Gastroesophageal sphincter (tissue), 4 donors: ENCODE measurements at regions not wholly inside any gene's neighbourhood (a gene's known extent, or its start where the extent isn't known, plus 50 kb on each side); places are given as distances from the start of the nearest gene placed in this dataset.

ENCODE experiments used
- ATAC-seq: fragments of 150-250 bp; one replicate; pipeline ENCODE4 v1.9.1; 2016; ENCODE audit warnings: mild to moderate bottlenecking, moderate library complexity
- H3K27ac ChIP-seq, 4 donors: fragments of 200-600 bp; sonication (generic) in 3 of 4; 1 replicate in 3 of 4; 2 replicates in 1 of 4; pipeline ENCODE4 v1.5.1; 2016 to 2019
- H3K27me3 ChIP-seq: fragments of 200-600 bp; sonication (generic); one replicate; pipeline ENCODE4 v1.5.1; 2019
- H3K36me3 ChIP-seq, 2 donors: fragments of 200-600 bp; sonication (generic); one replicate each; pipeline ENCODE4 v1.5.1; 2019; ENCODE audit warnings: control low read depth in 1 of 2
- H3K4me1 ChIP-seq, 3 donors: fragments of 200-600 bp; sonication (generic); 1 replicate in 2 of 3; 2 replicates in 1 of 3; pipeline ENCODE4 v1.5.1; 2016 to 2019; ENCODE audit warnings: control low read depth in 2 of 3
- H3K4me3 ChIP-seq, 2 donors: fragments of 200-600 bp; sonication (generic); one replicate each; pipeline ENCODE4 v1.5.1; 2019; ENCODE audit warnings: mild to moderate bottlenecking in 1 of 2, moderate library complexity in 1 of 2
- H3K9me3 ChIP-seq, 3 donors: fragments of 200-600 bp; sonication (generic); one replicate each; pipeline ENCODE4 v1.5.1; 2017 to 2019; ENCODE audit warnings: control low read depth in 2 of 3
- CTCF ChIP-seq, 4 experiments: fragments of 200-600 bp in 2 of 4; fragments of 450-650 bp in 2 of 4; sonication (generic) in 1 of 4; IDR thresholded peaks; one replicate each; pipeline ENCODE4 v1.5.1; 2017 to 2019; ENCODE audit warnings: antibody characterized with exemption in 4 of 4, mild to moderate bottlenecking in 2 of 4, moderate library complexity in 2 of 4
- EP300 ChIP-seq: sonication (generic); formaldehyde crosslinking; IDR thresholded peaks from one replicate; pipeline ENCODE4 v1.6.1; 2017; ENCODE audit warnings: antibody characterized with exemption, mild to moderate bottlenecking
- POLR2A ChIP-seq, 2 donors: fragments of 450-650 bp; IDR thresholded peaks; one replicate each; pipeline ENCODE4 v1.6.1; 2017; ENCODE audit warnings: antibody characterized with exemption in 2 of 2, mild to moderate bottlenecking in 2 of 2, moderate library complexity in 1 of 2
- POLR2AphosphoS5 ChIP-seq: sonication (generic); formaldehyde crosslinking; IDR thresholded peaks from one replicate; pipeline ENCODE4 v1.6.1; 2017; ENCODE audit warnings: antibody characterized with exemption
- WGBS, 2 donors: methylation state at CpG; one replicate each; pipeline ENCODE4 v1.1.5; 2018; ENCODE audit warnings: low coverage in 1 of 2; 5-methylcytosine and 5-hydroxymethylcytosine counted together

DNA sequence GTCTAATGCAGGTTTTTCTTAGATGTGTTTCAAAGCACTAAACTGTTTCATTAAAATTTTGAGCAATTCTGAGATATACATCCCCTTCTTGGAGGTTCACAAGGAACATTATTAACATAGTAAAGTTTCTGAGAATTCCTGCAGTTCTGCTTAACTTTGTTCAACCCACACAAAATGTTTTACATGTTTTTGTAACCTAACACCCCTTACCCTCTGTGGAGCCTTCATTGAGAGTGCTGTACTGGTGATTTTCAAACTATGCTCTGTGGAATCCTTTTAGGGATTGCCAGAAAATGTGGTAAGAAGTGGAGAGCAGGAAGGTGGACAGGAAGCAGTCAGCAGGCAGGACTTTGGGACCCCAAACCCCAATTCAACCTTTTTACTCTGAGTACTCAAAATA lies 53.6 kb upstream of the ABCB5 start:
- Histone ChIP-seq H3K27me3 (no peaks in the 10 kb centered on the region), H3K4me1 (no peaks in the 10 kb centered on the region), H3K9me3 (no peaks in the 10 kb centered on the region), H3K4me3 (no peak overlapping the region), H3K27ac (no peak overlapping the region), H3K36me3 (no peaks in the 10 kb centered on the region)
- TF ChIP-seq EP300: no peak
- TF ChIP-seq POLR2AphosphoS5: no peak
- no peak for TF ChIP-seq POLR2A (IDR thresholded peaks at IDR 0.05)
- no peak for TF ChIP-seq CTCF (IDR thresholded peaks at IDR 0.05)
- no peak for ATAC-seq

- TF ChIP-seq EP300: no peak
- no peak for TF ChIP-seq POLR2AphosphoS5
- TF ChIP-seq POLR2A (IDR thresholded peaks at IDR 0.05): no peak
- TF ChIP-seq CTCF (IDR thresholded peaks at IDR 0.05): no peak
- Histone ChIP-seq H3K36me3 (no peaks in the 10 kb centered on the region), H3K4me1 (no peaks in the 10 kb centered on the region), H3K4me3 (no peak overlapping the region), H3K27me3 (no peaks in the 10 kb centered on the region), H3K27ac (no peak overlapping the region), H3K9me3 (no peaks in the 10 kb centered on the region)
- 30 to 38% methylated on average over 4 of the region's 4 CpGs for WGBS, 2 donors
- no peak for ATAC-seq
Observed at GRCh38 chr7:20562461-20562860, 53.0 kb upstream of the ABCB5 start.
